ENCODE measurements at regions not wholly inside any gene's neighbourhood (a gene's known extent, or its start where the extent isn't known, plus 50 kb on each side); places are given as distances from the start of the nearest gene placed in this dataset.

DNA sequence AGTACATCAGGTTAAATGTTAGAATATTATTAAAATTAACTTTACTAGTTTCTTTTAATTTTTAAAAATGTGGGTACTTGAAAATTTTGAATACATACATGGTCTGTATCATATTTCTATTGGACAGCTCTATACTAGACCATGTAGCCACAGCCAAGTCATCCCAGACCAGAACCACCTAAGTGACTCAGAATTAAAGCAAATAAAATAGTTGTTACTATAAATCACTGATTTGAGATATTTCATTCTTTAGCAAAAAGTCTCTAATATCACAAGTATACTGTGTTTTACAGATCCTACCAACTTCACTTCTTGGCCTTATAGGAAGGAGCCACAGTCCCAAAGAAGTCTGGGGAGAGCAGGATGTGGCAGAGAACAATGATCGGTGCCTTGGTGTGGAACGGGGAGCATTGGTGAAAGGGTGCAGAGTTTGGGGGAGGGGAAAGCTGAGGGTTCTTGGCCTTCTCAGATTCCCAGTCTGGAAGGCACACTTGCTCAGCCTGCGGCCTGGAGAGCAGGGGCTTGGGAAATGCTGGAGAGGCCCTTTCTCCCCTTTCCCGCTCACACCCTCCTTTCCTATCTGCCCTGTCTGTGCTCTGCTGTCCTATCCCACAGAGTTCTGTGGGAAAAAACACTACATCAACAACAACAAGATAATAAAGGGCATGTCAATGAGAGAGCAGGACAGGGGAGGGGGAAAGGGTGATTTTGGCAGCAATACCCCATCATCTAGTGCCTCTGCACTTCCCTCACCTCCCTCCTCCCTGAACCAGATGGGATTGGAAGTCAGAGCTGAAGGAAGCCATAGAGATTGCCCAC is 122.1 kb downstream of the NGF start:
- TF ChIP-seq, protein P1, sequence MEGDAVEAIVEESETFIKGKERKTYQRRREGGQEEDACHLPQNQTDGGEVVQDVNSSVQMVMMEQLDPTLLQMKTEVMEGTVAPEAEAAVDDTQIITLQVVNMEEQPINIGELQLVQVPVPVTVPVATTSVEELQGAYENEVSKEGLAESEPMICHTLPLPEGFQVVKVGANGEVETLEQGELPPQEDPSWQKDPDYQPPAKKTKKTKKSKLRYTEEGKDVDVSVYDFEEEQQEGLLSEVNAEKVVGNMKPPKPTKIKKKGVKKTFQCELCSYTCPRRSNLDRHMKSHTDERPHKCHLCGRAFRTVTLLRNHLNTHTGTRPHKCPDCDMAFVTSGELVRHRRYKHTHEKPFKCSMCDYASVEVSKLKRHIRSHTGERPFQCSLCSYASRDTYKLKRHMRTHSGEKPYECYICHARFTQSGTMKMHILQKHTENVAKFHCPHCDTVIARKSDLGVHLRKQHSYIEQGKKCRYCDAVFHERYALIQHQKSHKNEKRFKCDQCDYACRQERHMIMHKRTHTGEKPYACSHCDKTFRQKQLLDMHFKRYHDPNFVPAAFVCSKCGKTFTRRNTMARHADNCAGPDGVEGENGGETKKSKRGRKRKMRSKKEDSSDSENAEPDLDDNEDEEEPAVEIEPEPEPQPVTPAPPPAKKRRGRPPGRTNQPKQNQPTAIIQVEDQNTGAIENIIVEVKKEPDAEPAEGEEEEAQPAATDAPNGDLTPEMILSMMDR (IDR thresholded peaks at IDR 0.05; ENCODE audit: low read length) = no peak
- no peak for TF ChIP-seq EZH2 (IDR thresholded peaks at IDR 0.05; ENCODE audit: borderline replicate concordance, low read length)
